Natural killer cell treated with Interleukin-12 subunit alpha and Interleukin-12 subunit beta and Interleukin-15 and Interleukin-18, amount 100 ng/mL, for 72 hours (primary cell): ENCODE measurements at regions not wholly inside any gene's neighbourhood (a gene's known extent, or its start where the extent isn't known, plus 50 kb on each side); places are given as distances from the start of the nearest gene placed in this dataset.
"Not testable (repeated sequence)": the region's sequence is repeated elsewhere in the genome, so short reads cannot be mapped to it uniquely, and the experiment has no call there.

Source experiments
- ATAC-seq, 2 donors: fragments of 150-1000 bp; cut with Tn5 transposase in 1 of 2; sonication (Bioruptor Pico), chemical (Tn5 transposase) in 1 of 2; 2 replicates each; pipeline ENCODE4 v1.10.0; 2021
- DNase-seq: peaks from one replicate; pipeline ENCODE4 v3.0.0; 2022; ENCODE audit warnings: low spot score
- H3K27ac Mint-ChIP-seq, 2 donors: 1 replicate in 1 of 2; 2 replicates in 1 of 2; pipeline ENCODE4 v1.8.0; 2022; ENCODE audit warnings: mixed read lengths in 2 of 2, mild to moderate bottlenecking in 1 of 2, moderate library complexity in 1 of 2
- H3K27me3 Mint-ChIP-seq, 2 donors: 1 replicate in 1 of 2; 2 replicates in 1 of 2; pipeline ENCODE4 v1.8.0; 2022; ENCODE audit warnings: mixed read lengths in 2 of 2
- H3K36me3 Mint-ChIP-seq: one replicate; pipeline ENCODE4 v1.8.0; 2022; ENCODE audit warnings: mixed read lengths
- H3K4me1 Mint-ChIP-seq, 2 donors: 1 replicate in 1 of 2; 2 replicates in 1 of 2; pipeline ENCODE4 v1.8.0; 2022; ENCODE audit warnings: low read depth in 2 of 2, mixed read lengths in 2 of 2, mild to moderate bottlenecking in 1 of 2
- H3K4me3 Mint-ChIP-seq: one replicate; pipeline ENCODE4 v1.8.0; 2022; ENCODE audit warnings: mixed read lengths
- H3K9me3 Mint-ChIP-seq: 2 replicates; pipeline ENCODE4 v1.8.0; 2022; ENCODE audit warnings: mixed read lengths

GRCh38 chr11:7143908-7144307 lies 55.1 kb downstream of the RBMXL2 start:
- H3K27ac Mint-ChIP-seq = no peak overlapping the region
- no peaks in the 10 kb centered on the region for H3K4me1 Mint-ChIP-seq
- no peak overlapping the region for H3K4me3 Mint-ChIP-seq
- peaks cover 3% of the 10 kb centered on the region for H3K9me3 Mint-ChIP-seq
- DNase-seq (no peak), ATAC-seq (no peak)
- H3K36me3 Mint-ChIP-seq = peaks cover 6% of the 10 kb centered on the region
- H3K27me3 Mint-ChIP-seq = peaks cover 2 to 8% of the 10 kb centered on the region in 2 donors

- H3K4me1 Mint-ChIP-seq = not testable (repeated sequence)
These were observed 61.3 kb downstream of the RBMXL2 start for GRCh38 chr11:7150104-7150503.

GRCh38 chr11:7154881-7155361 lies 66.1 kb downstream of the RBMXL2 start:
- Mint-ChIP-seq H3K27me3 (peaks cover 14% of the 10 kb centered on the region in 2 donors), H3K27ac (no peak overlapping the region), H3K4me3 (no peak overlapping the region), H3K4me1 (no peaks in the 10 kb centered on the region), H3K9me3 (no peaks in the 10 kb centered on the region), H3K36me3 (no peaks in the 10 kb centered on the region)
- no peak for ATAC-seq
- DNase-seq = no peak

More at GRCh38 chr11:7150104-7150503, 61.3 kb downstream of the RBMXL2 start:
- not testable (repeated sequence) for ATAC-seq, H3K36me3 Mint-ChIP-seq, H3K4me3 Mint-ChIP-seq, DNase-seq, H3K9me3 Mint-ChIP-seq, H3K27me3 Mint-ChIP-seq, H3K27ac Mint-ChIP-seq

- H3K27ac Mint-ChIP-seq = no peak overlapping the region
- peaks cover 14 to 25% of the 10 kb centered on the region in 2 donors for H3K27me3 Mint-ChIP-seq
- no peak overlapping the region for H3K4me3 Mint-ChIP-seq
- ATAC-seq = peak; percentile 43 to 71
- H3K9me3 Mint-ChIP-seq = no peaks in the 10 kb centered on the region
- DNase-seq = no peak
- H3K36me3 Mint-ChIP-seq = no peaks in the 10 kb centered on the region
- H3K4me1 Mint-ChIP-seq = no peaks in the 10 kb centered on the region
These were observed 72.2 kb downstream of the RBMXL2 start for GRCh38 chr11:7160814-7161489.

GRCh38 chr11:7165911-7166310 lies 77.1 kb downstream of the RBMXL2 start:
- Mint-ChIP-seq H3K4me1 (no peaks in the 10 kb centered on the region), H3K27me3 (peaks cover 4 to 27% of the 10 kb centered on the region in 2 donors), H3K4me3 (no peak overlapping the region), H3K9me3 (no peaks in the 10 kb centered on the region), H3K36me3 (no peaks in the 10 kb centered on the region), H3K27ac (no peak overlapping the region)
- DNase-seq = no peak
- no peak for ATAC-seq

GRCh38 chr11:7167976-7168740 lies 79.4 kb downstream of the RBMXL2 start:
- no peaks in the 10 kb centered on the region for H3K36me3 Mint-ChIP-seq
- H3K4me1 Mint-ChIP-seq = no peaks in the 10 kb centered on the region
- ATAC-seq (no peak), DNase-seq (no peak)
- no peak overlapping the region for H3K27ac Mint-ChIP-seq
- H3K27me3 Mint-ChIP-seq = peaks cover 0 to 12% of the 10 kb centered on the region in 2 donors
- no peak overlapping the region for H3K4me3 Mint-ChIP-seq
- H3K9me3 Mint-ChIP-seq = peaks cover 5% of the 10 kb centered on the region

- H3K9me3 Mint-ChIP-seq = peaks cover 5% of the 10 kb centered on the region
- no peak for ATAC-seq
- H3K27me3 Mint-ChIP-seq = peaks cover 0 to 9% of the 10 kb centered on the region in 2 donors
- no peaks in the 10 kb centered on the region for H3K4me1 Mint-ChIP-seq
- DNase-seq = no peak
- no peaks in the 10 kb centered on the region for H3K36me3 Mint-ChIP-seq
- H3K27ac Mint-ChIP-seq = no peak overlapping the region
- H3K4me3 Mint-ChIP-seq = no peak overlapping the region
These were observed 79.9 kb downstream of the RBMXL2 start for GRCh38 chr11:7168741-7168990.

GRCh38 chr11:7170431-7170830 lies 81.3 kb upstream of the SYT9 start:
- Mint-ChIP-seq H3K27ac (no peak overlapping the region), H3K36me3 (no peaks in the 10 kb centered on the region)
- ATAC-seq = no peak

GRCh38 chr11:7175007-7175406 lies 76.7 kb upstream of the SYT9 start:
- H3K36me3 Mint-ChIP-seq = no peaks in the 10 kb centered on the region
- DNase-seq (no peak), ATAC-seq (no peak)
- H3K4me1 Mint-ChIP-seq = no peaks in the 10 kb centered on the region
- no peak overlapping the region for H3K27ac Mint-ChIP-seq
- no peak overlapping the region for H3K4me3 Mint-ChIP-seq
- peaks cover 5% of the 10 kb centered on the region for H3K9me3 Mint-ChIP-seq
- peaks cover 3 to 13% of the 10 kb centered on the region in 2 donors for H3K27me3 Mint-ChIP-seq

More at GRCh38 chr11:7170431-7170830, 81.3 kb upstream of the SYT9 start:
- no peak for DNase-seq
- Mint-ChIP-seq H3K4me3 (no peak overlapping the region), H3K4me1 (no peaks in the 10 kb centered on the region), H3K27me3 (peaks cover 3 to 15% of the 10 kb centered on the region in 2 donors), H3K9me3 (peaks cover 5% of the 10 kb centered on the region)

- peaks cover 8 to 9% of the 10 kb centered on the region in 2 donors for H3K27me3 Mint-ChIP-seq
- no peak overlapping the region for H3K27ac Mint-ChIP-seq
- H3K36me3 Mint-ChIP-seq = no peaks in the 10 kb centered on the region
These were observed 65.5 kb upstream of the SYT9 start for GRCh38 chr11:7186190-7186589.

GRCh38 chr11:7186676-7187075 lies 65.0 kb upstream of the SYT9 start:
- H3K27me3 Mint-ChIP-seq = peaks cover 8 to 9% of the 10 kb centered on the region in 2 donors
- H3K36me3 Mint-ChIP-seq = no peaks in the 10 kb centered on the region
- no peak for ATAC-seq
- H3K9me3 Mint-ChIP-seq = peaks cover 8% of the 10 kb centered on the region
- DNase-seq = no peak
- H3K4me1 Mint-ChIP-seq = no peaks in the 10 kb centered on the region
- no peak overlapping the region for H3K27ac Mint-ChIP-seq
- no peak overlapping the region for H3K4me3 Mint-ChIP-seq

More at GRCh38 chr11:7186190-7186589, 65.5 kb upstream of the SYT9 start:
- no peak overlapping the region for H3K4me3 Mint-ChIP-seq
- H3K4me1 Mint-ChIP-seq = no peaks in the 10 kb centered on the region
- peaks cover 8% of the 10 kb centered on the region for H3K9me3 Mint-ChIP-seq
- ATAC-seq (no peak), DNase-seq (no peak)

GRCh38 chr11:7192785-7193184 lies 58.9 kb upstream of the SYT9 start:
- not testable (repeated sequence) for H3K4me3 Mint-ChIP-seq, H3K4me1 Mint-ChIP-seq, H3K36me3 Mint-ChIP-seq, H3K27ac Mint-ChIP-seq, ATAC-seq, H3K9me3 Mint-ChIP-seq, DNase-seq, H3K27me3 Mint-ChIP-seq

- Mint-ChIP-seq H3K9me3 (no peaks in the 10 kb centered on the region), H3K4me3 (no peak overlapping the region), H3K27ac (no peak overlapping the region), H3K4me1 (no peaks in the 10 kb centered on the region), H3K27me3 (peaks cover 0 to 4% of the 10 kb centered on the region in 2 donors), H3K36me3 (no peaks in the 10 kb centered on the region)
- ATAC-seq (no peak), DNase-seq (no peak)
These were observed 55.1 kb upstream of the SYT9 start for GRCh38 chr11:7196396-7197146.

GRCh38 chr11:7197469-7197868 lies 54.2 kb upstream of the SYT9 start:
- DNase-seq = no peak
- Mint-ChIP-seq H3K27me3 (peaks cover 0 to 4% of the 10 kb centered on the region in 2 donors), H3K4me1 (no peaks in the 10 kb centered on the region), H3K9me3 (no peaks in the 10 kb centered on the region), H3K27ac (no peak overlapping the region), H3K36me3 (no peaks in the 10 kb centered on the region), H3K4me3 (no peak overlapping the region)
- peak in 1 of 2 donors; percentile 63 for ATAC-seq
